ENCODE measurements at regions not wholly inside any gene's neighbourhood (a gene's known extent, or its start where the extent isn't known, plus 50 kb on each side); places are given as distances from the start of the nearest gene placed in this dataset.
A peak's percentile ranks its signal among the peaks of the same experiment; 100 is the strongest.

DNA sequence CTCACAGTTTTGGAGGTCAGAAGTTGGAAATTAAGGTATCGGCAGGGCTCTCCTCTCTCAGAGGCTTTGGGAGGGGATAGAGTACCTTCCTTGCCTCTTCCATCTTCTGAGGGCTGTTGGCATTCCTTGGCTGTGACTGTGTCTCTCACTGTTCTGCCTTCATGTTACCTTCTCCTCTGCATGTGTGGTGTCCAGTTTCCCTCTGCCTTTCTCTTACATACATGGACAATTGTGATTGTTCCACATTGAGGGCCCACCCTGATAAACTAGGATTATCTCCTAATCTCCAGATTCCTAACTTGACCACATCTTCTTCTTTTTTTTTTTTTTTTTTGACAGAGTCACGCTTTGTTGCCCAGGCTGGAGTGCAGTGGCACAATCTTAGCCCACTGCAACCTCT is 72.1 kb upstream of the SPACA1 start:
- intact Hi-C loops (cut with DNase I; ENCODE audit: low total_unique reads) = no loop called here
- TF ChIP-seq CTCF (IDR thresholded peaks at IDR 0.05) = no peak
- no peak overlapping the region for H3K27ac ChIP-seq
- H3K27me3 ChIP-seq = no peaks in the 10 kb centered on the region
- H3K4me3 ChIP-seq = no peak overlapping the region
- H3K9me3 ChIP-seq = no peaks in the 10 kb centered on the region
- H3K36me3 ChIP-seq = no peaks in the 10 kb centered on the region
- no peaks in the 10 kb centered on the region for H3K4me1 ChIP-seq
- DNase-seq = no peak

GRCh38 chr6:87972279-87972678 is 75.4 kb upstream of the SPACA1 start:
- no peak for TF ChIP-seq CTCF (IDR thresholded peaks at IDR 0.05)
- Histone ChIP-seq H3K9me3 (no peaks in the 10 kb centered on the region), H3K27me3 (no peaks in the 10 kb centered on the region), H3K4me3 (no peak overlapping the region), H3K4me1 (peaks cover 0 to 13% (median 4%) of the 10 kb centered on the region in 4 donors), H3K36me3 (no peaks in the 10 kb centered on the region), H3K27ac (no peak overlapping the region)
- intact Hi-C loops (cut with DNase I; ENCODE audit: low total_unique reads) = no loop called here
- no peak for DNase-seq

DNA sequence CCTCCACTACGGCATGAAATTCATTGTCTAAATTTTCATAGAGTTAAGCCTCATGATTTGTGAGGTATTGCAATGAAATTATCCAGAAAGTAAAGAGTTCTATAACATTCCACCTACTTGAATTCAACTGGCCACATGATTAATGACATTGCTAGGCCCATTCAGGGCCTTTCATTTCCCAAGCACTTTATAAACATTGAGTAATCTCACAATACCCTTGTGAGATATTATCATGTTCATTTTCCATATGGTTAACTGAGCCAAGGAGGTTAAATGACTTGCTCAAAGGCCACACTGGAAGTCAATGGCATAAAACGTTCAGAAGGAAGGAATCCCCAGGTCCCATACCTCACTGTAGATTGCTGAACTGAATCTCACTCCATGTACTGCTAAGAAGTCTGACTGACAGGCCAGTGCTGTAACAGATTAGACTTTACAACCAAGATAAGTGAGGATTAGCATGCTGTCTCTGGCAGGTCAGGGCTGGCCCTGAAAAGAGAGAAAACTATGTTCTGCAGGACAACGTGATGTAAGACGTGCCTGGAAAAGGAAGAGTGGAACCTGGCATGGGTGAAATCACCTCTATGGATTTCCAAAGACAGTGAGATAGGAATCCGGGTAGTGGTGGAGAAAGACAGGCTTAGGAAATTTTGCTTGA is 75.9 kb upstream of the SPACA1 start:
- Histone ChIP-seq H3K27ac (no peak overlapping the region), H3K4me1 (peaks cover 0 to 13% (median 4%) of the 10 kb centered on the region in 4 donors), H3K9me3 (no peaks in the 10 kb centered on the region), H3K27me3 (no peaks in the 10 kb centered on the region), H3K4me3 (no peak overlapping the region), H3K36me3 (no peaks in the 10 kb centered on the region)
- no peak for TF ChIP-seq CTCF (IDR thresholded peaks at IDR 0.05)
- intact Hi-C loops (cut with DNase I; ENCODE audit: low total_unique reads) = no loop called here
- no peak for DNase-seq

DNA sequence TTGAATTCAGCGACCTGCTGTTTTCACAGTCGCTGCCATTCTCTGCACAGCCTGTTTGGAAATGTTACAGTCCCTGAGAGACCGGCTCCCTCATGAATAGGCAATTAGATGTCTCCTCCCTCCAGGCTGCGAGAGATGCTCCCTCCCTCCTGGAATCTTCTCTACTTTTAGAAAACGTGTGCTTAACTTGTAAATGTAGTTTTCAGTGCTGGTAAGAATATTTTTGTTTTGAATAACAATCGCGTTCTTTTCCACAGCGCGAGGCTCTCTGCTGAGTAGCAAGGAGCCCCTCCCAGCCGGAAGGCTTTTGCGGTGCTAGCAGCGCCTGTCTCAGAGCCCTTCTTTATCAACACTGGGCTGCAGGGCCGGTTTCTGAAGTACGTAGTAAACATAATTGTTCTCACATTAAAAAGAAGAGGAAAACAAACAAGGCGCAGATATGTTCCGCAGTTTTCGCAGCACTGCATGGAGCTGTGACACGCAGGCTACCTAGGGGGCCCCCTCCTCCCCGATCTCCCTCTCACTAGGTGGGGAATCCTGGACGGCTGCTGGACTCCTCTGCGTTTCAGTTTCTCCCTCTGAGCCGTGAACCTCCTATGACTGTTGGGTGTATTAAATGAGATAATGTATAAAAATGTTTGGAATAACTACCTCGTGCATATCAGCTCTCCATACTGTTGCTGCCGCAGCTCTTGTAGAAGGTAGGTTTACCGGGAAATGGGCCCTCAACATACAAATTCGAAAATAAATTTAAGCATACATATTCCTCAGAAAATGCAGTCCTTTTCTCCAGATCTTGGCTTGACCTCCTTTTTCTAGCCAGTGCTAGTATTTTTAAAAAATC is 79.0 kb upstream of the SPACA1 start:
- H3K4me3 ChIP-seq = peak overlapping the region; percentile 34 to 49
- intact Hi-C loops (cut with DNase I; ENCODE audit: low total_unique reads) = no loop called here
- no peaks in the 10 kb centered on the region for H3K9me3 ChIP-seq
- peaks cover 0 to 16% (median 4%) of the 10 kb centered on the region in 4 donors for H3K4me1 ChIP-seq
- no peaks in the 10 kb centered on the region for H3K36me3 ChIP-seq
- TF ChIP-seq CTCF (IDR thresholded peaks at IDR 0.05) = no peak
- no peak for DNase-seq
- no peaks in the 10 kb centered on the region for H3K27me3 ChIP-seq
- H3K27ac ChIP-seq = no peak overlapping the region

GRCh38 chr6:87965806-87966205 is 81.8 kb upstream of the SPACA1 start:
- no peaks in the 10 kb centered on the region for H3K36me3 ChIP-seq

More at GRCh38 chr6:87965806-87966205, 81.8 kb upstream of the SPACA1 start:
- no peak for TF ChIP-seq CTCF (IDR thresholded peaks at IDR 0.05)
- Histone ChIP-seq H3K27me3 (no peaks in the 10 kb centered on the region), H3K9me3 (no peaks in the 10 kb centered on the region), H3K4me1 (peaks cover 0 to 16% (median 4%) of the 10 kb centered on the region in 4 donors), H3K27ac (no peak overlapping the region), H3K4me3 (no peak overlapping the region)
- DNase-seq = no peak
- intact Hi-C loops (cut with DNase I; ENCODE audit: low total_unique reads) = no loop called here
